ENCODE measurements at regions not wholly inside any gene's neighbourhood (a gene's known extent, or its start where the extent isn't known, plus 50 kb on each side); places are given as distances from the start of the nearest gene placed in this dataset.

GRCh38 chr2:4556135-4556896, 852.9 kb downstream of the DCDC2C start:
- Histone ChIP-seq H3K9ac (ENCODE audit: low read length) (no peak overlapping the region), H2AFZ (ENCODE audit: low read depth, low read length, severe bottlenecking) (no peak overlapping the region), H3K27ac (ENCODE audit: low read depth, low read length) (no peak overlapping the region), H3K9me3 (ENCODE audit: insufficient read depth, low read length) (no peaks in the 10 kb centered on the region), H3K36me3 (ENCODE audit: low read length) (no peaks in the 10 kb centered on the region), H3K4me2 (ENCODE audit: low read depth, low read length, poor library complexity, severe bottlenecking) (no peak overlapping the region), H3K4me3 (ENCODE audit: insufficient read depth, low read length, poor library complexity, severe bottlenecking) (no peak overlapping the region), H3K79me2 (ENCODE audit: insufficient read depth, low read length) (no peaks in the 10 kb centered on the region), H3K9me2 (replicated peaks; ENCODE audit: insufficient read depth, low read length) (no peaks in the 10 kb centered on the region), H4K20me1 (ENCODE audit: low read depth, low read length) (no peaks in the 10 kb centered on the region), H3K27me3 (ENCODE audit: low read length) (no peaks in the 10 kb centered on the region), H3F3A (ENCODE audit: insufficient read depth) (no peaks in the 10 kb centered on the region)
- no peak for TF ChIP-seq CTCF (IDR thresholded peaks at IDR 0.05; ENCODE audit: insufficient read depth, low read length, poor library complexity, severe bottlenecking)
- no peak for TF ChIP-seq EZH2phosphoT487 (conservative IDR thresholded peaks at IDR 0.05; ENCODE audit: low read length)

GRCh38 chr2:4561196-4561595, 857.8 kb downstream of the DCDC2C start:
- TF ChIP-seq EZH2phosphoT487 (conservative IDR thresholded peaks at IDR 0.05; ENCODE audit: low read length) (no peak), CTCF (IDR thresholded peaks at IDR 0.05; ENCODE audit: insufficient read depth, low read length, poor library complexity, severe bottlenecking) (no peak)
- no peak overlapping the region for H3K27ac ChIP-seq (ENCODE audit: low read depth, low read length)
- H3K9me3 ChIP-seq (ENCODE audit: insufficient read depth, low read length) = no peaks in the 10 kb centered on the region
- no peaks in the 10 kb centered on the region for H3K27me3 ChIP-seq (ENCODE audit: low read length)
- no peaks in the 10 kb centered on the region for H3K9me2 ChIP-seq (replicated peaks; ENCODE audit: insufficient read depth, low read length)
- H3K36me3 ChIP-seq (ENCODE audit: low read length) = no peaks in the 10 kb centered on the region
- no peaks in the 10 kb centered on the region for H3F3A ChIP-seq (ENCODE audit: insufficient read depth)
- H3K79me2 ChIP-seq (ENCODE audit: insufficient read depth, low read length) = no peaks in the 10 kb centered on the region
- H3K4me3 ChIP-seq (ENCODE audit: insufficient read depth, low read length, poor library complexity, severe bottlenecking) = no peak overlapping the region
- H4K20me1 ChIP-seq (ENCODE audit: low read depth, low read length) = no peaks in the 10 kb centered on the region
- no peak overlapping the region for H3K4me2 ChIP-seq (ENCODE audit: low read depth, low read length, poor library complexity, severe bottlenecking)
- no peak overlapping the region for H2AFZ ChIP-seq (ENCODE audit: low read depth, low read length, severe bottlenecking)
- no peak overlapping the region for H3K9ac ChIP-seq (ENCODE audit: low read length)

GRCh38 chr2:4576075-4576474, 872.7 kb downstream of the DCDC2C start:
- no peaks in the 10 kb centered on the region for H3K36me3 ChIP-seq (ENCODE audit: low read length)

More at GRCh38 chr2:4576075-4576474, 872.7 kb downstream of the DCDC2C start:
- no peaks in the 10 kb centered on the region for H3K9me2 ChIP-seq (replicated peaks; ENCODE audit: insufficient read depth, low read length)
- H3K27ac ChIP-seq (ENCODE audit: low read depth, low read length) = no peak overlapping the region
- H3K4me3 ChIP-seq (ENCODE audit: insufficient read depth, low read length, poor library complexity, severe bottlenecking) = no peak overlapping the region
- H3K4me2 ChIP-seq (ENCODE audit: low read depth, low read length, poor library complexity, severe bottlenecking) = no peak overlapping the region
- H3F3A ChIP-seq (ENCODE audit: insufficient read depth) = no peaks in the 10 kb centered on the region
- H2AFZ ChIP-seq (ENCODE audit: low read depth, low read length, severe bottlenecking) = no peak overlapping the region
- no peaks in the 10 kb centered on the region for H3K27me3 ChIP-seq (ENCODE audit: low read length)
- H4K20me1 ChIP-seq (ENCODE audit: low read depth, low read length) = no peaks in the 10 kb centered on the region
- TF ChIP-seq CTCF (IDR thresholded peaks at IDR 0.05; ENCODE audit: insufficient read depth, low read length, poor library complexity, severe bottlenecking) = no peak
- TF ChIP-seq EZH2phosphoT487 (conservative IDR thresholded peaks at IDR 0.05; ENCODE audit: low read length) = no peak
- H3K9ac ChIP-seq (ENCODE audit: low read length) = no peak overlapping the region
- H3K9me3 ChIP-seq (ENCODE audit: insufficient read depth, low read length) = no peaks in the 10 kb centered on the region
- H3K79me2 ChIP-seq (ENCODE audit: insufficient read depth, low read length) = no peaks in the 10 kb centered on the region
